GM23338 (cell line): ENCODE measurements at regions not wholly inside any gene's neighbourhood (a gene's known extent, or its start where the extent isn't known, plus 50 kb on each side); places are given as distances from the start of the nearest gene placed in this dataset.
"Not testable (repeated sequence)": the region's sequence is repeated elsewhere in the genome, so short reads cannot be mapped to it uniquely, and the experiment has no call there.

ENCODE experiments used
- ATAC-seq: fragments of 200-7000 bp; cut with Tn5 transposase; 3 replicates; pipeline ENCODE4 v1.9.1; 2020
- DNase-seq: peaks from one replicate; pipeline ENCODE4 v3.0.0-alpha.2; 2015; ENCODE audit warnings: low spot score
- H2AFZ ChIP-seq: fragments of 200-600 bp; sonication (generic); 2 replicates; pipeline ENCODE4 v1.8.0; 2016; ENCODE audit warnings: antibody characterized with exemption, mild to moderate bottlenecking, moderate library complexity
- H3F3A ChIP-seq: fragments of 200-600 bp; sonication (generic); replicated peaks from 2 replicates; pipeline ENCODE4 v1.8.0; 2017; ENCODE audit warnings: antibody characterized with exemption, mixed run types, low read depth
- H3K27ac ChIP-seq: fragments of 200-600 bp; sonication (generic); 2 replicates; pipeline ENCODE4 v1.6.1; 2016; ENCODE audit warnings: low read depth
- H3K27me3 ChIP-seq: fragments of 200-600 bp; sonication (generic); 2 replicates; pipeline ENCODE4 v1.8.0; 2016; ENCODE audit warnings: mild to moderate bottlenecking, mixed run types, moderate library complexity; ENCODE audit not compliant: insufficient read depth
- H3K36me3 ChIP-seq: fragments of 200-600 bp; sonication (generic); 2 replicates; pipeline ENCODE4 v1.8.0; 2016; ENCODE audit warnings: mild to moderate bottlenecking; ENCODE audit not compliant: insufficient read depth
- H3K4me1 ChIP-seq: fragments of 200-600 bp; sonication (generic); 2 replicates; pipeline ENCODE4 v1.8.0; 2016; ENCODE audit warnings: mild to moderate bottlenecking, moderate library complexity; ENCODE audit not compliant: insufficient read depth
- H3K4me2 ChIP-seq: fragments of 200-600 bp; sonication (generic); 2 replicates; pipeline ENCODE4 v1.7.1; 2017; ENCODE audit warnings: mixed run types
- H3K4me3 ChIP-seq: fragments of 200-600 bp; sonication (generic); 2 replicates; pipeline ENCODE4 v1.6.1; 2016; ENCODE audit warnings: mixed run types
- H3K79me2 ChIP-seq: fragments of 200-600 bp; sonication (generic); replicated peaks from 2 replicates; pipeline ENCODE4 v1.8.0; 2017; ENCODE audit warnings: mild to moderate bottlenecking; ENCODE audit not compliant: insufficient read depth
- H3K9me2 ChIP-seq: fragments of 200-600 bp; sonication (generic); 2 replicates; pipeline ENCODE4 v1.8.0; 2017; ENCODE audit not compliant: insufficient read depth
- H4K20me1 ChIP-seq: fragments of 200-600 bp; sonication (generic); replicated peaks from 2 replicates; pipeline ENCODE4 v1.8.0; 2017; ENCODE audit warnings: mild to moderate bottlenecking; ENCODE audit not compliant: insufficient read depth
- H3K27ac Mint-ChIP-seq: 2 replicates; pipeline ENCODE4 v1.8.0; 2020; ENCODE audit warnings: inconsistent platforms, mild to moderate bottlenecking, moderate library complexity, mixed read lengths
- H3K27me3 Mint-ChIP-seq: 3 replicates; pipeline ENCODE4 v1.8.0; 2022; ENCODE audit warnings: low read depth, mild to moderate bottlenecking, moderate library complexity, mixed read lengths, inconsistent platforms; ENCODE audit not compliant: insufficient read depth, poor library complexity
- H3K36me3 Mint-ChIP-seq: 3 replicates; pipeline ENCODE4 v1.8.0; 2021; ENCODE audit warnings: low read depth, mild to moderate bottlenecking, inconsistent platforms, moderate library complexity, mixed read lengths
- H3K4me1 Mint-ChIP-seq: 3 replicates; pipeline ENCODE4 v1.8.0; 2020; ENCODE audit warnings: mild to moderate bottlenecking, inconsistent platforms, mixed read lengths
- H3K4me3 Mint-ChIP-seq: 3 replicates; pipeline ENCODE4 v1.8.0; 2021; ENCODE audit warnings: moderate library complexity, mild to moderate bottlenecking, inconsistent platforms, mixed read lengths
- H3K9me3 Mint-ChIP-seq: 3 replicates; pipeline ENCODE4 v1.8.0; 2020; ENCODE audit warnings: moderate library complexity, mild to moderate bottlenecking, inconsistent platforms, mixed read lengths
- CREB1 ChIP-seq: fragments of 250-450 bp; sonication (Bioruptor Pico); IDR thresholded peaks from 2 replicates; pipeline ENCODE4 v1.5.0; 2020; ENCODE audit warnings: low read depth, mild to moderate bottlenecking, moderate library complexity
- EZH2 ChIP-seq: fragments of 200-600 bp; sonication (generic); IDR thresholded peaks from one replicate; pipeline ENCODE4 v1.8.0; 2017; ENCODE audit warnings: antibody characterized with exemption, mild to moderate bottlenecking, low read depth; ENCODE audit not compliant: unreplicated experiment
- EZH2phosphoT487 ChIP-seq: fragments of 200-600 bp; sonication (generic); IDR thresholded peaks from one replicate; pipeline ENCODE4 v1.8.1; 2018; ENCODE audit warnings: antibody characterized with exemption; ENCODE audit not compliant: unreplicated experiment
- JUNB ChIP-seq: IDR thresholded peaks from one replicate; pipeline ENCODE4 v1.6.1; 2016; ENCODE audit warnings: antibody characterized with exemption; ENCODE audit not compliant: unreplicated experiment
- NANOG ChIP-seq: IDR thresholded peaks from 2 replicates; pipeline ENCODE4 v1.6.1; 2016; ENCODE audit warnings: antibody characterized with exemption, borderline replicate concordance
- TF ChIP-seq, protein P1 (sequence below): fragments of 250-450 bp; sonication (Bioruptor Pico); IDR thresholded peaks from 2 replicates; pipeline ENCODE4 v1.5.0; 2020; ENCODE audit warnings: mild to moderate bottlenecking, moderate library complexity

DNA sequence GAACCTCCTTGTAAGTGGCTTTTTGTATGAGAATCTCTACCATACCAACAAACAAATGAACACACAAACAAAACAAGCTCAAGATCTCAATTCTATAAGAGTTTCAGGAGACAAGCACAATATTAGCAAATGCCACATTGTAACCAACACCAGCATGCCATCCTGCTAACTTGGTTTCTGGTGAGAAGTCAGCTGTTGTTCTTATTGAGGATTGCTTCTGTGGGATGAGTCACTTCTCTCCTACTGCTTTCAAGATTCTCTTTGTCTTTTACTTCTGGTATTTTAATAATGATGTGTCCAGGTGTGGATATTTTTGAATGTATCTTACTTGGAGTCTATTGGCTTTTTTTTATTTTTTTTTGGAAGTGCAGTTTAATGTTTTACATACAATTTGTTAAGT is 131.7 kb downstream of the BCL2L11 start (continued):
- TF ChIP-seq EZH2 (no peak), CREB1 (CRISPR knock-in tag) (no peak), NANOG (no peak), EZH2phosphoT487 (no peak), JUNB (no peak)
- TF ChIP-seq, protein P1, sequence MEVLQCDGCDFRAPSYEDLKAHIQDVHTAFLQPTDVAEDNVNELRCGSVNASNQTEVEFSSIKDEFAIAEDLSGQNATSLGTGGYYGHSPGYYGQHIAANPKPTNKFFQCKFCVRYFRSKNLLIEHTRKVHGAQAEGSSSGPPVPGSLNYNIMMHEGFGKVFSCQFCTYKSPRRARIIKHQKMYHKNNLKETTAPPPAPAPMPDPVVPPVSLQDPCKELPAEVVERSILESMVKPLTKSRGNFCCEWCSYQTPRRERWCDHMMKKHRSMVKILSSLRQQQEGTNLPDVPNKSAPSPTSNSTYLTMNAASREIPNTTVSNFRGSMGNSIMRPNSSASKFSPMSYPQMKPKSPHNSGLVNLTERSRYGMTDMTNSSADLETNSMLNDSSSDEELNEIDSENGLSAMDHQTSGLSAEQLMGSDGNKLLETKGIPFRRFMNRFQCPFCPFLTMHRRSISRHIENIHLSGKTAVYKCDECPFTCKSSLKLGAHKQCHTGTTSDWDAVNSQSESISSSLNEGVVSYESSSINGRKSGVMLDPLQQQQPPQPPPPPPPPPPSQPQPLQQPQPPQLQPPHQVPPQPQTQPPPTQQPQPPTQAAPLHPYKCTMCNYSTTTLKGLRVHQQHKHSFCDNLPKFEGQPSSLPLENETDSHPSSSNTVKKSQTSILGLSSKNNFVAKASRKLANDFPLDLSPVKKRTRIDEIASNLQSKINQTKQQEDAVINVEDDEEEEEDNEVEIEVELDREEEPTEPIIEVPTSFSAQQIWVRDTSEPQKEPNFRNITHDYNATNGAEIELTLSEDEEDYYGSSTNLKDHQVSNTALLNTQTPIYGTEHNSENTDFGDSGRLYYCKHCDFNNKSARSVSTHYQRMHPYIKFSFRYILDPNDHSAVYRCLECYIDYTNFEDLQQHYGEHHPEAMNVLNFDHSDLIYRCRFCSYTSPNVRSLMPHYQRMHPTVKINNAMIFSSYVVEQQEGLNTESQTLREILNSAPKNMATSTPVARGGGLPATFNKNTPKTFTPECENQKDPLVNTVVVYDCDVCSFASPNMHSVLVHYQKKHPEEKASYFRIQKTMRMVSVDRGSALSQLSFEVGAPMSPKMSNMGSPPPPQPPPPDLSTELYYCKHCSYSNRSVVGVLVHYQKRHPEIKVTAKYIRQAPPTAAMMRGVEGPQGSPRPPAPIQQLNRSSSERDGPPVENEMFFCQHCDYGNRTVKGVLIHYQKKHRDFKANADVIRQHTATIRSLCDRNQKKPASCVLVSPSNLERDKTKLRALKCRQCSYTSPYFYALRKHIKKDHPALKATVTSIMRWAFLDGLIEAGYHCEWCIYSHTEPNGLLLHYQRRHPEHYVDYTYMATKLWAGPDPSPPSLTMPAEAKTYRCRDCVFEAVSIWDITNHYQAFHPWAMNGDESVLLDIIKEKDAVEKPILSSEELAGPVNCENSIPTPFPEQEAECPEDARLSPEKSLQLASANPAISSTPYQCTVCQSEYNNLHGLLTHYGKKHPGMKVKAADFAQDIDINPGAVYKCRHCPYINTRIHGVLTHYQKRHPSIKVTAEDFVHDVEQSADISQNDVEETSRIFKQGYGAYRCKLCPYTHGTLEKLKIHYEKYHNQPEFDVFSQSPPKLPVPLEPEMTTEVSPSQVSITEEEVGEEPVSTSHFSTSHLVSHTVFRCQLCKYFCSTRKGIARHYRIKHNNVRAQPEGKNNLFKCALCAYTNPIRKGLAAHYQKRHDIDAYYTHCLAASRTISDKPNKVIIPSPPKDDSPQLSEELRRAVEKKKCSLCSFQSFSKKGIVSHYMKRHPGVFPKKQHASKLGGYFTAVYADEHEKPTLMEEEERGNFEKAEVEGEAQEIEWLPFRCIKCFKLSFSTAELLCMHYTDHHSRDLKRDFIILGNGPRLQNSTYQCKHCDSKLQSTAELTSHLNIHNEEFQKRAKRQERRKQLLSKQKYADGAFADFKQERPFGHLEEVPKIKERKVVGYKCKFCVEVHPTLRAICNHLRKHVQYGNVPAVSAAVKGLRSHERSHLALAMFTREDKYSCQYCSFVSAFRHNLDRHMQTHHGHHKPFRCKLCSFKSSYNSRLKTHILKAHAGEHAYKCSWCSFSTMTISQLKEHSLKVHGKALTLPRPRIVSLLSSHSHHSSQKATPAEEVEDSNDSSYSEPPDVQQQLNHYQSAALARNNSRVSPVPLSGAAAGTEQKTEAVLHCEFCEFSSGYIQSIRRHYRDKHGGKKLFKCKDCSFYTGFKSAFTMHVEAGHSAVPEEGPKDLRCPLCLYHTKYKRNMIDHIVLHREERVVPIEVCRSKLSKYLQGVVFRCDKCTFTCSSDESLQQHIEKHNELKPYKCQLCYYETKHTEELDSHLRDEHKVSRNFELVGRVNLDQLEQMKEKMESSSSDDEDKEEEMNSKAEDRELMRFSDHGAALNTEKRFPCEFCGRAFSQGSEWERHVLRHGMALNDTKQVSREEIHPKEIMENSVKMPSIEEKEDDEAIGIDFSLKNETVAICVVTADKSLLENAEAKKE (CRISPR knock-in tag): no peak

DNA sequence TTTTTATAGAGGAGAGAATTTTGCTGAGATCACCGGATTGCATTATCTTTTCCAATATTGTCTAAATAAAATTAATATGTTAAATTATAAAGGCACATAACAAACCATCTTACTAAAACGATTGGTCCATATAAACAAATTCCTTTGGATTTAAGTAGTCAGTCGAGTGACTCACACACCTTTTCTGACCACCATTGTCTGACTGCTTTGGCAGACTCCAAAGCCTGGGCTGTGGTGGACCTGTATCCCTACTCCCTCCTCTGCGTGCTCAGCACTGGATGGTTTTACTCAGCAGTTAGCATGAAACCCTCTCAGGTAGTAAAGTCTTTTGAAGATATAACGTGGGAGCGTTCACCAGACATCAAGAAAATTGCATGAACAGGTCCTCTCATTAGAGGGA is 134.2 kb downstream of the BCL2L11 start:
- H2AFZ ChIP-seq, DNase-seq, H3K4me2 ChIP-seq, H4K20me1 ChIP-seq, H3K27ac ChIP-seq, H3K27ac Mint-ChIP-seq, H3K27me3 ChIP-seq, H3K79me2 ChIP-seq, H3K4me3 ChIP-seq, ATAC-seq, H3F3A ChIP-seq, H3K4me1 ChIP-seq, H3K4me1 Mint-ChIP-seq, H3K4me3 Mint-ChIP-seq, H3K36me3 ChIP-seq: not testable (repeated sequence)
- peaks cover 18% of the 10 kb centered on the region for H3K36me3 Mint-ChIP-seq
- H3K9me3 Mint-ChIP-seq: peaks cover 22% of the 10 kb centered on the region
- peaks cover 10% of the 10 kb centered on the region for H3K27me3 Mint-ChIP-seq
- peaks cover 13% of the 10 kb centered on the region; the same call in 1 of the 2 replicates for H3K9me2 ChIP-seq

DNA sequence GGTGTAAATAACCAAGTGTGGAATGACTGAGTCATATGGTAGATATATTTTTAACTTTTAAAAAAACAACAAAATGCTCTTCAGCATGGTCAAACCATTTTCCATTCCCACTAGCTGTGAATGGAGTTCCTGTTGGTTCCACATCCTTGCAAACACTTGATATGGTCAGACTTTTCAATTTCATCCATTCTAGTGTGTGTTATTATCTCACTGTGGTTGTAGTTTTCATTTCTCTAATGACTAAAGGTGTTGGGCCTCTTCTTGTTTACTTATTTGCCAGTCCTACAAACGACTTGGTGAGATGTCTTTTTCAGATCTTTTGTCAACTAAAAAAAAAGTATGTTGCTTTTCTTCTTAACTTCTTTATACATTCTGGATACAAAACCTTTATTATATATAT is 135.9 kb downstream of the BCL2L11 start:
- not testable (repeated sequence) for ATAC-seq, H3K4me2 ChIP-seq, H3K9me2 ChIP-seq, H3K27me3 Mint-ChIP-seq, H3K79me2 ChIP-seq, H3K36me3 ChIP-seq, DNase-seq, H4K20me1 ChIP-seq, H2AFZ ChIP-seq, H3K4me1 ChIP-seq, H3K27ac Mint-ChIP-seq, H3K4me3 Mint-ChIP-seq, H3K27me3 ChIP-seq, H3K4me3 ChIP-seq, H3F3A ChIP-seq, H3K4me1 Mint-ChIP-seq, H3K27ac ChIP-seq
- Mint-ChIP-seq H3K9me3 (peaks cover 13% of the 10 kb centered on the region), H3K36me3 (peaks cover 13% of the 10 kb centered on the region)

DNA sequence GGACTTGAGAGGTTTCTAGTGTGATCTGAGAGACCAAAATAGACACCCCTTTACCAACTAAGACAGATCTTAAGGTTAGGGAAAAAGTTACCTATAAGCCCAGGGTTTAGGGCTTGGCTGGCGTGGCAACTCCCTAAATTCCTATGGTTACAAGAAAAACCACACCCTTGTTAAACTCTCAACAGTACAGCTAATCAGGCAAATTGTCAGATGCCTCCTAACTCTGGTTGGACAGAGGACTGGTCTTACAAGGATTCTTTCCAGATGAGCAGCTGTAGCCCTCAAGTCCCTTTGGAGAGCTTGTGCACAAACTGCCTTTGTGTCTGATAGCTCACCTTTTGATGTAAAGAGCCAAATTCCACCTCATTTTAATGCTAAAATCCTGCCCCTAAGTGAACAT is 136.9 kb downstream of the BCL2L11 start:
- not testable (repeated sequence) for H3K27ac Mint-ChIP-seq, H3K27ac ChIP-seq, H3K27me3 Mint-ChIP-seq, H3K4me1 ChIP-seq, H3K27me3 ChIP-seq, H3K9me2 ChIP-seq, H3F3A ChIP-seq, H2AFZ ChIP-seq, H3K4me1 Mint-ChIP-seq, H3K36me3 Mint-ChIP-seq, H3K4me3 Mint-ChIP-seq, H3K4me2 ChIP-seq, H3K36me3 ChIP-seq, H3K79me2 ChIP-seq, DNase-seq, H3K4me3 ChIP-seq, H4K20me1 ChIP-seq, ATAC-seq, H3K9me3 Mint-ChIP-seq

DNA sequence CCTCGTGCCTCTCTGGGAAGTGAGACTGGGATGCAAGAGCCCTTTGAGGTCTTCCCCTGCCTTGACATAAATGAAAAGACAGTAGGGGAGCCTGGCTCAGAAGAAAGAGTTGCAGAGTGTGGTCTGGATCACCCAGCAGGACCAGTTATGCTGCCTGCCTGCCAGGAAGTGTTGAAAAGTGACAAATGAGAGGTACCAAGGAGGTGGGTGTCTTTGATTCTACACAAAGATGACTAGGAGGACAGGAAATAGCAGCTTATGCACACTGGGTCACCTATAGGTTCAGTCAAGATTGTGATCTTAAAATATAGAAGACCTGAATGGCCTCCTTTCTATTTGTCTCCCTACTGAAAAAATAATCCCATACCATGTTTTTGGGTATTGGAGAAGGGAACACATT is 137.6 kb downstream of the BCL2L11 start:
- DNase-seq, H3K9me3 Mint-ChIP-seq, ATAC-seq, H3K36me3 Mint-ChIP-seq, H3K9me2 ChIP-seq, H3F3A ChIP-seq, H3K79me2 ChIP-seq, H4K20me1 ChIP-seq, H3K27ac ChIP-seq, H2AFZ ChIP-seq, H3K4me2 ChIP-seq, H3K4me1 ChIP-seq, H3K4me1 Mint-ChIP-seq, H3K27me3 Mint-ChIP-seq, H3K36me3 ChIP-seq, H3K4me3 ChIP-seq, H3K27me3 ChIP-seq, H3K27ac Mint-ChIP-seq, H3K4me3 Mint-ChIP-seq: not testable (repeated sequence)
